ENCODE measurements at regions not wholly inside any gene's neighbourhood (a gene's known extent, or its start where the extent isn't known, plus 50 kb on each side); places are given as distances from the start of the nearest gene placed in this dataset.
"Not testable (repeated sequence)": the region's sequence is repeated elsewhere in the genome, so short reads cannot be mapped to it uniquely, and the experiment has no call there.

DNA sequence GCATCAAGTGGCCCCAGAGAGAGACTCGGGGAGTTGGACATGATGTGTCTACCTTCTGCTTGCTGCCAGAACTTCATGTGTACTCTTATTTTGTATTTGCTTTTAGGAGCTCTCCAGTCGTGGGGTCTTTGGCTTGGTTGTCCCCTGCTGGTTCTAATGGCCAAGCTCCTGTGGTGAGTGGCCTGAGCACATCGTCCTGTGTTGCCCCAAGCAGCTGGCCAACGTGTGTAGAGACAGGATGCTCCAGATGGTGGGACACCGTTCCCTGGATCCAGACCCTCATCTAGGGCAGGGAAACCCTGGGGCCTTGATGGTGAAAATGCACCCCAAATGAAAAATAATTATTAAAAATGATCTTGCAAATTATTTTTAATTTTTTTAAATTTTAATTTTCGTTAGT is 65.8 kb downstream of the NPIPB5 start:
- H3K56ac ChIP-seq (ENCODE audit: extremely low read depth, insufficient read depth, low read length); H2BK15ac ChIP-seq (ENCODE audit: low read depth, low read length); H2AK5ac ChIP-seq (ENCODE audit: low read depth, low read length); H2BK20ac ChIP-seq (ENCODE audit: low read depth, low read length); H4K91ac ChIP-seq (ENCODE audit: insufficient read depth, low read depth, low read length); H2BK120ac ChIP-seq (ENCODE audit: low read depth, low read length); H3K4me1 ChIP-seq (ENCODE audit: control insufficient read depth, insufficient read depth, low read length); H3K79me1 ChIP-seq (ENCODE audit: low read depth in 1 of 2, low read length in 2 of 2); H3K4ac ChIP-seq (ENCODE audit: low read depth, low read length); H3K4me2 ChIP-seq (ENCODE audit: low read depth, low read length); POLR2A ChIA-PET (ENCODE audit: unreplicated experiment); BruUV-seq (replicated peaks); H3K36me3 ChIP-seq (ENCODE audit: control insufficient read depth, insufficient read depth, low read length); H3K23ac ChIP-seq (ENCODE audit: low read depth, low read length); DNase-seq; H3K9ac ChIP-seq (ENCODE audit: low read depth, low read length); H3K9me3 ChIP-seq (ENCODE audit: control insufficient read depth, insufficient read depth, low read length); H4K5ac ChIP-seq (ENCODE audit: low read depth, low read length); H3K4me3 ChIP-seq (ENCODE audit: insufficient read depth, low read depth, low read length); H4K8ac ChIP-seq (ENCODE audit: low read depth in 2 of 2, low read length in 2 of 2); H3K27me3 ChIP-seq (ENCODE audit: control insufficient read depth, insufficient read depth, low read length); CTCF ChIA-PET; H3K27ac ChIP-seq (ENCODE audit: insufficient read depth, low read length); H2AFZ ChIP-seq (replicated peaks; ENCODE audit: low read length, poor library complexity); H3K18ac ChIP-seq (ENCODE audit: low read depth, low read length); intact Hi-C loops (cut with micrococcal nuclease); dilution Hi-C loops (cut with HindIII; ENCODE audit: low sequenced_read_pairs, unreplicated experiment); H3K9me1 ChIP-seq (ENCODE audit: insufficient read depth, low read length); H2BK5ac ChIP-seq (ENCODE audit: low read depth, low read length, poor library complexity, severe bottlenecking); H2AK9ac ChIP-seq (replicated peaks; ENCODE audit: low read depth, low read length, poor library complexity); in situ Hi-C loops (cut with MboI; ENCODE audit: low sequenced_read_pairs); H4K20me1 ChIP-seq (ENCODE audit: insufficient read depth, low read length); ATAC-seq (ENCODE audit: low read depth); H3K14ac ChIP-seq (replicated peaks; ENCODE audit: low read depth, low read length): not testable (repeated sequence)
- WGBS, 2 experiments (ENCODE audit: extremely low coverage in 2 of 2, insufficient read length in 1 of 2) = 52% methylated on average over 2 of the region's 6 CpGs; no CpG with 5 or more reads in 1 of the 2 experiments

DNA sequence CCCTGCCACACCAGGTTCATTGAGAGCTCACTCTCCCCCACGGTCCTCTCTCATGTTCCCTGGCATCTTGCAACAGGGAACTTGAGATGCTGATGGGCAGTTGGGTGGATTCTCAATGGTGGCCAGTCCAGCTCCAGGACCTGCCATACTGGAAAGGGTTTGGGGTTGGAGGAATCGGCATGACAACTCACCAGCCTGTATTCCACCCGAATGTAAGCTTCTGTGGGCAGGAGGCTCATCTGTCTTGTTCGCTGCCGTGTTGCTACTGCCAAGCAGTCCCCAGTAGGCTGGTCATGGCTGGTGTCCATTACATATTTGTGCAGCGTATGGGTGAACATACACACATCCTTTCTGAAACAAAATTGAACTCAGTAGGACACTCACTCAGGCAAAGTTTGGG is 72.5 kb downstream of the NPIPB5 start:
- H2BK120ac ChIP-seq (ENCODE audit: low read depth, low read length); dilution Hi-C loops (cut with HindIII; ENCODE audit: low sequenced_read_pairs, unreplicated experiment); POLR2A ChIA-PET (ENCODE audit: unreplicated experiment); H2BK15ac ChIP-seq (ENCODE audit: low read depth, low read length); H3K9me1 ChIP-seq (ENCODE audit: insufficient read depth, low read length); DNase-seq; intact Hi-C loops (cut with micrococcal nuclease); H2BK5ac ChIP-seq (ENCODE audit: low read depth, low read length, poor library complexity, severe bottlenecking); H3K4me1 ChIP-seq (ENCODE audit: control insufficient read depth, insufficient read depth, low read length); H4K8ac ChIP-seq (ENCODE audit: low read depth in 2 of 2, low read length in 2 of 2); H4K5ac ChIP-seq (ENCODE audit: low read depth, low read length); H2AK9ac ChIP-seq (replicated peaks; ENCODE audit: low read depth, low read length, poor library complexity); ATAC-seq (ENCODE audit: low read depth); H4K91ac ChIP-seq (ENCODE audit: insufficient read depth, low read depth, low read length); in situ Hi-C loops (cut with MboI; ENCODE audit: low sequenced_read_pairs); H4K20me1 ChIP-seq (ENCODE audit: insufficient read depth, low read length); H3K18ac ChIP-seq (ENCODE audit: low read depth, low read length); H2AFZ ChIP-seq (replicated peaks; ENCODE audit: low read length, poor library complexity); H3K36me3 ChIP-seq (ENCODE audit: control insufficient read depth, insufficient read depth, low read length); H2BK20ac ChIP-seq (ENCODE audit: low read depth, low read length); H2AK5ac ChIP-seq (ENCODE audit: low read depth, low read length); H3K23ac ChIP-seq (ENCODE audit: low read depth, low read length); H3K4me2 ChIP-seq (ENCODE audit: low read depth, low read length); H3K79me1 ChIP-seq (ENCODE audit: low read depth in 1 of 2, low read length in 2 of 2); H3K56ac ChIP-seq (ENCODE audit: extremely low read depth, insufficient read depth, low read length); CTCF ChIA-PET; BruUV-seq (replicated peaks); H3K27me3 ChIP-seq (ENCODE audit: control insufficient read depth, insufficient read depth, low read length); H3K9me3 ChIP-seq (ENCODE audit: control insufficient read depth, insufficient read depth, low read length); H3K14ac ChIP-seq (replicated peaks; ENCODE audit: low read depth, low read length); H3K9ac ChIP-seq (ENCODE audit: low read depth, low read length); H3K27ac ChIP-seq (ENCODE audit: insufficient read depth, low read length); H3K4ac ChIP-seq (ENCODE audit: low read depth, low read length); H3K4me3 ChIP-seq (ENCODE audit: insufficient read depth, low read depth, low read length): not testable (repeated sequence)
- no CpG with 5 or more reads among the region's 6 CpGs for WGBS, 2 experiments (ENCODE audit: extremely low coverage in 2 of 2, insufficient read length in 1 of 2)
